ENCODE measurements at regions not wholly inside any gene's neighbourhood (a gene's known extent, or its start where the extent isn't known, plus 50 kb on each side); places are given as distances from the start of the nearest gene placed in this dataset.

DNA sequence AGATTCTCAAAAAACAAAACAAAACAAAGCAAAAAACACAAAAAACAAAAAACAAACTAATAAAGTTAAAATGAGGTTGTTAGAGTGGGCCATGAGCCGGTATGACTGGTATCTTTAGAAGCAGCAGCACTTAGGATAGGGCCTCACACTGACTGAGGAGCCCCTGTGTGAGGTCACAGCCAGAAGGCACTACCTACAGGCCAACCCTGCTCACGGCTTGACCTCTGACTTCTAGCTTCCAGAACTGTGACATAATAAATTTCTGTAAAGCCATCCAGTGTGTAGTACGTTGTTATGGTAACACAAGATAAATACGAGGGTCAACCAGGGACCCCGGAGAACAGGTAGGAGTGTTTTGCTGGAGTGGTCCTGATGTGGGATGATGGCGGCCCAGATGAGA, 629.6 kb downstream of the VRK1 start:
- peaks cover 3% of the 10 kb centered on the region for H3K9me3 Mint-ChIP-seq (ENCODE audit: unreplicated experiment)
- Histone ChIP-seq H3K36me3 (ENCODE audit: insufficient read depth, low read length) (no peaks in the 10 kb centered on the region), H3K27me3 (ENCODE audit: insufficient read depth, low read length) (no peaks in the 10 kb centered on the region), H3K27ac (ENCODE audit: low read depth, low read length) (no peak overlapping the region), H3K4me3 (ENCODE audit: insufficient read depth, low read depth, low read length) (no peak overlapping the region), H2AFZ (ENCODE audit: low read depth, low read length) (no peak overlapping the region), H3K79me2 (ENCODE audit: insufficient read depth, low read length) (no peaks in the 10 kb centered on the region), H4K20me1 (ENCODE audit: insufficient read depth, low read length) (no peaks in the 10 kb centered on the region), H3K9ac (ENCODE audit: low read length) (no peak overlapping the region), H3K4me1 (ENCODE audit: insufficient read depth, low read length) (no peaks in the 10 kb centered on the region), H3K9me3 (ENCODE audit: insufficient read depth, low read depth, low read length) (peaks cover 4% of the 10 kb centered on the region), H3K4me2 (ENCODE audit: low read length) (no peak overlapping the region)
- no peaks in the 10 kb centered on the region for H3K4me1 Mint-ChIP-seq (ENCODE audit: low read depth, unreplicated experiment)
- no peak overlapping the region for H3K27ac Mint-ChIP-seq (ENCODE audit: unreplicated experiment)
- no peak for DNase-seq (ENCODE audit: low read depth)
- H3K36me3 Mint-ChIP-seq (ENCODE audit: low read depth, unreplicated experiment) = no peaks in the 10 kb centered on the region
- H3K4me3 Mint-ChIP-seq (ENCODE audit: unreplicated experiment) = no peak overlapping the region
- FAIRE-seq = no peak
- TF ChIP-seq EZH2 (IDR thresholded peaks at IDR 0.05; ENCODE audit: insufficient read depth, low read length) = no peak
- TF ChIP-seq, protein P1, sequence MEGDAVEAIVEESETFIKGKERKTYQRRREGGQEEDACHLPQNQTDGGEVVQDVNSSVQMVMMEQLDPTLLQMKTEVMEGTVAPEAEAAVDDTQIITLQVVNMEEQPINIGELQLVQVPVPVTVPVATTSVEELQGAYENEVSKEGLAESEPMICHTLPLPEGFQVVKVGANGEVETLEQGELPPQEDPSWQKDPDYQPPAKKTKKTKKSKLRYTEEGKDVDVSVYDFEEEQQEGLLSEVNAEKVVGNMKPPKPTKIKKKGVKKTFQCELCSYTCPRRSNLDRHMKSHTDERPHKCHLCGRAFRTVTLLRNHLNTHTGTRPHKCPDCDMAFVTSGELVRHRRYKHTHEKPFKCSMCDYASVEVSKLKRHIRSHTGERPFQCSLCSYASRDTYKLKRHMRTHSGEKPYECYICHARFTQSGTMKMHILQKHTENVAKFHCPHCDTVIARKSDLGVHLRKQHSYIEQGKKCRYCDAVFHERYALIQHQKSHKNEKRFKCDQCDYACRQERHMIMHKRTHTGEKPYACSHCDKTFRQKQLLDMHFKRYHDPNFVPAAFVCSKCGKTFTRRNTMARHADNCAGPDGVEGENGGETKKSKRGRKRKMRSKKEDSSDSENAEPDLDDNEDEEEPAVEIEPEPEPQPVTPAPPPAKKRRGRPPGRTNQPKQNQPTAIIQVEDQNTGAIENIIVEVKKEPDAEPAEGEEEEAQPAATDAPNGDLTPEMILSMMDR (IDR thresholded peaks at IDR 0.05; ENCODE audit: insufficient read depth, low read depth, low read length) = no peak
- peaks cover 6% of the 10 kb centered on the region for H3K27me3 Mint-ChIP-seq (ENCODE audit: low read depth, unreplicated experiment)

- no peak overlapping the region for H3K27ac Mint-ChIP-seq (ENCODE audit: unreplicated experiment)
- Histone ChIP-seq H4K20me1 (ENCODE audit: insufficient read depth, low read length) (no peaks in the 10 kb centered on the region), H3K4me3 (ENCODE audit: insufficient read depth, low read depth, low read length) (no peak overlapping the region), H3K4me2 (ENCODE audit: low read length) (no peak overlapping the region), H3K79me2 (ENCODE audit: insufficient read depth, low read length) (no peaks in the 10 kb centered on the region), H3K9me3 (ENCODE audit: insufficient read depth, low read depth, low read length) (peaks cover 4% of the 10 kb centered on the region), H3K27ac (ENCODE audit: low read depth, low read length) (no peak overlapping the region), H3K36me3 (ENCODE audit: insufficient read depth, low read length) (no peaks in the 10 kb centered on the region), H3K27me3 (ENCODE audit: insufficient read depth, low read length) (no peaks in the 10 kb centered on the region), H3K4me1 (ENCODE audit: insufficient read depth, low read length) (no peaks in the 10 kb centered on the region), H2AFZ (ENCODE audit: low read depth, low read length) (no peak overlapping the region), H3K9ac (ENCODE audit: low read length) (no peak overlapping the region)
- TF ChIP-seq, protein P1 (IDR thresholded peaks at IDR 0.05; ENCODE audit: insufficient read depth, low read depth, low read length) = no peak
- no peak for TF ChIP-seq EZH2 (IDR thresholded peaks at IDR 0.05; ENCODE audit: insufficient read depth, low read length)
- no peaks in the 10 kb centered on the region for H3K36me3 Mint-ChIP-seq (ENCODE audit: low read depth, unreplicated experiment)
- no peak overlapping the region for H3K4me3 Mint-ChIP-seq (ENCODE audit: unreplicated experiment)
- no peaks in the 10 kb centered on the region for H3K4me1 Mint-ChIP-seq (ENCODE audit: low read depth, unreplicated experiment)
- FAIRE-seq = no peak
- peaks cover 9% of the 10 kb centered on the region for H3K27me3 Mint-ChIP-seq (ENCODE audit: low read depth, unreplicated experiment)
- peaks cover 3% of the 10 kb centered on the region for H3K9me3 Mint-ChIP-seq (ENCODE audit: unreplicated experiment)
- DNase-seq (ENCODE audit: low read depth) = no peak
Observed at GRCh38 chr14:97428808-97429440, 631.7 kb downstream of the VRK1 start.

DNA sequence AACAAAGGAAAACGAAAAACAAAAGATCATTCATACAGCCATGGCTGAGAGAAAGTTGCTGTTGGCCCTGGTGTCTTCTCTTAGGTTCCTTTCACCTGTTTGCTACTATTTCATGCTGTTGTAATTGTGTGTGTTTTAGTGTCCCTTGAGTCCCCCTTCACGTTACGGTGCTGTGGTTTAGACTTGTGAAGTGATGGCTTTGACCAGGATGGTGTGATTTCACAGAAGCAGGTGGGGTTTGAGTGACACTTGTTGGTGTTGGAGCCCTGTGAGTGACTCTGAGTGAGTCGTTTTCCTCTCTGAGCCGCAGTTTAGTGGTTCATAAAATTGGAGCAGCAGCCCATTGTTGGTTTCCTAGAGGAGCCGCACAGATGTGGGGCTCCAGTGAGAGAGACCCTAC, 635.4 kb downstream of the VRK1 start:
- Histone ChIP-seq H4K20me1 (ENCODE audit: insufficient read depth, low read length) (no peaks in the 10 kb centered on the region), H3K9ac (ENCODE audit: low read length) (no peak overlapping the region), H3K79me2 (ENCODE audit: insufficient read depth, low read length) (no peaks in the 10 kb centered on the region), H3K27ac (ENCODE audit: low read depth, low read length) (no peak overlapping the region), H2AFZ (ENCODE audit: low read depth, low read length) (no peak overlapping the region), H3K4me1 (ENCODE audit: insufficient read depth, low read length) (no peaks in the 10 kb centered on the region), H3K9me3 (ENCODE audit: insufficient read depth, low read depth, low read length) (no peaks in the 10 kb centered on the region), H3K36me3 (ENCODE audit: insufficient read depth, low read length) (no peaks in the 10 kb centered on the region), H3K4me3 (ENCODE audit: insufficient read depth, low read depth, low read length) (no peak overlapping the region), H3K27me3 (ENCODE audit: insufficient read depth, low read length) (no peaks in the 10 kb centered on the region), H3K4me2 (ENCODE audit: low read length) (no peak overlapping the region)
- TF ChIP-seq EZH2 (IDR thresholded peaks at IDR 0.05; ENCODE audit: insufficient read depth, low read length) = no peak
- TF ChIP-seq, protein P1 (IDR thresholded peaks at IDR 0.05; ENCODE audit: insufficient read depth, low read depth, low read length) = no peak
- Mint-ChIP-seq H3K9me3 (ENCODE audit: unreplicated experiment) (peaks cover 3% of the 10 kb centered on the region), H3K4me1 (ENCODE audit: low read depth, unreplicated experiment) (no peaks in the 10 kb centered on the region), H3K27me3 (ENCODE audit: low read depth, unreplicated experiment) (peaks cover 5% of the 10 kb centered on the region), H3K36me3 (ENCODE audit: low read depth, unreplicated experiment) (no peaks in the 10 kb centered on the region), H3K4me3 (ENCODE audit: unreplicated experiment) (no peak overlapping the region), H3K27ac (ENCODE audit: unreplicated experiment) (no peak overlapping the region)
- no peak for DNase-seq (ENCODE audit: low read depth)
- no peak for FAIRE-seq

Data from astrocyte (in vitro differentiated cells and primary cell).